ENCODE measurements at regions not wholly inside any gene's neighbourhood (a gene's known extent, or its start where the extent isn't known, plus 50 kb on each side); places are given as distances from the start of the nearest gene placed in this dataset.

DNA sequence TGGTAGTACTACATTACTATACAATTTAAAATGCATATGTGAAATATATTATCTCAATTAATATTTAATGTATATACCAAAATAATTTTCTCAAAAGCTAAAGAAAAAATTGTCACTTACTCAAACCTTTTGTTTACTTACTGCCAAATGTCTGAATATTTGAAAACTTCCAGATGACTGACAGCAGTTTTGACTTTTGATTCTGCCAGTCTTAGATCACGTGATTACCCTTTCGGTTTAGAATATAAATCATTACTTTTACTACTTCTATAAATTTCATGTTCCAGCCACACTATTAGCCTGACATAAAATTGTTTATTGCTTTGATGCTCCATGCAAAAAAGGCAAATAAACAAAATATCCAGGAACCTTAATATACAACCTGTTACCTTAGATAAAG lies 680.7 kb upstream of the ID4 start:
- no peak for ATAC-seq

GRCh38 chr6:19157486-19157885 lies 679.7 kb upstream of the ID4 start:
- Histone ChIP-seq H3K4me2 (ENCODE audit: low read length) (no peak overlapping the region), H3K9ac (ENCODE audit: low read length) (no peak overlapping the region), H3K79me2 (ENCODE audit: low read length) (no peaks in the 10 kb centered on the region), H3K27ac (ENCODE audit: low read length) (no peak overlapping the region), H3K4me3 (ENCODE audit: low read length) (no peak overlapping the region), H4K20me1 (ENCODE audit: low read length) (no peaks in the 10 kb centered on the region), H3K9me3 (ENCODE audit: low read length) (no peaks in the 10 kb centered on the region), H3F3A (ENCODE audit: low read length, unreplicated experiment) (no peaks in the 10 kb centered on the region), H3K4me1 (ENCODE audit: insufficient read depth, low read length) (no peaks in the 10 kb centered on the region), H2AFZ (ENCODE audit: low read length) (no peak overlapping the region), H3K36me3 (ENCODE audit: low read depth, low read length) (no peaks in the 10 kb centered on the region), H3K27me3 (ENCODE audit: low read length) (no peaks in the 10 kb centered on the region), H3K9me2 (replicated peaks; ENCODE audit: low read length) (no peaks in the 10 kb centered on the region)
- DNase-seq = no peak
- ChIA-PET POLR2A (ENCODE audit: unreplicated experiment) (no interaction called here), CTCF (no interaction called here)
- BruUV-seq (replicated peaks) = no TSS peak
- intact Hi-C loops (cut with micrococcal nuclease) = no loop called here
- ATAC-seq = no peak
- TF ChIP-seq EZH2 (IDR thresholded peaks at IDR 0.05; ENCODE audit: low read length, unreplicated experiment) (no peak), EZH2phosphoT487 (IDR thresholded peaks at IDR 0.05; ENCODE audit: borderline replicate concordance, low read length) (no peak)
- TF ChIP-seq, protein P1, sequence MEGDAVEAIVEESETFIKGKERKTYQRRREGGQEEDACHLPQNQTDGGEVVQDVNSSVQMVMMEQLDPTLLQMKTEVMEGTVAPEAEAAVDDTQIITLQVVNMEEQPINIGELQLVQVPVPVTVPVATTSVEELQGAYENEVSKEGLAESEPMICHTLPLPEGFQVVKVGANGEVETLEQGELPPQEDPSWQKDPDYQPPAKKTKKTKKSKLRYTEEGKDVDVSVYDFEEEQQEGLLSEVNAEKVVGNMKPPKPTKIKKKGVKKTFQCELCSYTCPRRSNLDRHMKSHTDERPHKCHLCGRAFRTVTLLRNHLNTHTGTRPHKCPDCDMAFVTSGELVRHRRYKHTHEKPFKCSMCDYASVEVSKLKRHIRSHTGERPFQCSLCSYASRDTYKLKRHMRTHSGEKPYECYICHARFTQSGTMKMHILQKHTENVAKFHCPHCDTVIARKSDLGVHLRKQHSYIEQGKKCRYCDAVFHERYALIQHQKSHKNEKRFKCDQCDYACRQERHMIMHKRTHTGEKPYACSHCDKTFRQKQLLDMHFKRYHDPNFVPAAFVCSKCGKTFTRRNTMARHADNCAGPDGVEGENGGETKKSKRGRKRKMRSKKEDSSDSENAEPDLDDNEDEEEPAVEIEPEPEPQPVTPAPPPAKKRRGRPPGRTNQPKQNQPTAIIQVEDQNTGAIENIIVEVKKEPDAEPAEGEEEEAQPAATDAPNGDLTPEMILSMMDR (conservative IDR thresholded peaks at IDR 0.05; ENCODE audit: low read depth, low read length) = no peak

More for the DNA sequence above, 680.7 kb upstream of the ID4 start:
- H4K20me1 ChIP-seq (ENCODE audit: low read length) = no peaks in the 10 kb centered on the region
- DNase-seq = no peak
- H3K9me2 ChIP-seq (replicated peaks; ENCODE audit: low read length) = no peaks in the 10 kb centered on the region
- no peaks in the 10 kb centered on the region for H3F3A ChIP-seq (ENCODE audit: low read length, unreplicated experiment)
- no peaks in the 10 kb centered on the region for H3K4me1 ChIP-seq (ENCODE audit: insufficient read depth, low read length)
- no TSS peak for BruUV-seq (replicated peaks)
- H3K79me2 ChIP-seq (ENCODE audit: low read length) = no peaks in the 10 kb centered on the region
- H3K9ac ChIP-seq (ENCODE audit: low read length) = no peak overlapping the region
- no peak for TF ChIP-seq EZH2 (IDR thresholded peaks at IDR 0.05; ENCODE audit: low read length, unreplicated experiment)
- TF ChIP-seq EZH2phosphoT487 (IDR thresholded peaks at IDR 0.05; ENCODE audit: borderline replicate concordance, low read length) = no peak
- TF ChIP-seq, protein P1 (conservative IDR thresholded peaks at IDR 0.05; ENCODE audit: low read depth, low read length) = no peak
- intact Hi-C loops (cut with micrococcal nuclease) = no loop called here
- H3K36me3 ChIP-seq (ENCODE audit: low read depth, low read length) = no peaks in the 10 kb centered on the region
- H3K4me3 ChIP-seq (ENCODE audit: low read length) = no peak overlapping the region
- H2AFZ ChIP-seq (ENCODE audit: low read length) = no peak overlapping the region
- H3K27ac ChIP-seq (ENCODE audit: low read length) = no peak overlapping the region
- no peak overlapping the region for H3K4me2 ChIP-seq (ENCODE audit: low read length)
- POLR2A ChIA-PET (ENCODE audit: unreplicated experiment) = no interaction called here
- H3K27me3 ChIP-seq (ENCODE audit: low read length) = no peaks in the 10 kb centered on the region
- H3K9me3 ChIP-seq (ENCODE audit: low read length) = no peaks in the 10 kb centered on the region
- CTCF ChIA-PET = no interaction called here

DNA sequence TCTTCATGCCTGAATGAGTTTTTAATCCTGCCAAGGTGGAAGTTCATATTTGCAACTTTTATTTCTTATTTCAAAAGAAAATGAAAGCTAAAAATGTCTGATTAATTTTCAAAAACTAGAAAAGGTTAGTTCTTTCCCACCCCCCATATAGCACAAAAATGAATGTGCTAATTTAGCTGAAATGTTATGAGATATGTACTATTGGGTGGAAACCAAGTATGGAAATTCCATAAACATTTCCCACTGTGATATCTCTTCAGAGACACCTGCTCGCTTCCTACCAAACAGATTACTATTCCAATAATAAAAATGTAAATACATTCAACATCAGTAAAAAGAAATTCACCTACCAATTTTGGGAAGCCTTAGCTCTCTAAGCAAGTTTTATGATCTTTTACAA lies 678.6 kb upstream of the ID4 start:
- Histone ChIP-seq H3K4me2 (ENCODE audit: low read length) (no peak overlapping the region), H3K79me2 (ENCODE audit: low read length) (no peaks in the 10 kb centered on the region), H3K9ac (ENCODE audit: low read length) (no peak overlapping the region), H3K4me3 (ENCODE audit: low read length) (no peak overlapping the region), H3K9me3 (ENCODE audit: low read length) (no peaks in the 10 kb centered on the region), H3K36me3 (ENCODE audit: low read depth, low read length) (no peaks in the 10 kb centered on the region), H3K27me3 (ENCODE audit: low read length) (no peaks in the 10 kb centered on the region), H4K20me1 (ENCODE audit: low read length) (no peaks in the 10 kb centered on the region), H2AFZ (ENCODE audit: low read length) (0 out of 2 replicates have a peak overlapping the region, but pooled peaks have one; percentile 9), H3K9me2 (replicated peaks; ENCODE audit: low read length) (no peaks in the 10 kb centered on the region), H3K27ac (ENCODE audit: low read length) (no peak overlapping the region), H3K4me1 (ENCODE audit: insufficient read depth, low read length) (no peaks in the 10 kb centered on the region), H3F3A (ENCODE audit: low read length, unreplicated experiment) (no peaks in the 10 kb centered on the region)
- intact Hi-C loops (cut with micrococcal nuclease) = no loop called here
- no TSS peak for BruUV-seq (replicated peaks)
- ATAC-seq (no peak), DNase-seq (no peak)
- no peak for TF ChIP-seq EZH2phosphoT487 (IDR thresholded peaks at IDR 0.05; ENCODE audit: borderline replicate concordance, low read length)
- TF ChIP-seq, protein P1 (conservative IDR thresholded peaks at IDR 0.05; ENCODE audit: low read depth, low read length) = no peak
- TF ChIP-seq EZH2 (IDR thresholded peaks at IDR 0.05; ENCODE audit: low read length, unreplicated experiment) = no peak
- ChIA-PET POLR2A (ENCODE audit: unreplicated experiment) (no interaction called here), CTCF (no interaction called here)

Data from PC-3 (cell line).